Astrocyte of the spinal cord (primary cell): ENCODE measurements at regions not wholly inside any gene's neighbourhood (a gene's known extent, or its start where the extent isn't known, plus 50 kb on each side); places are given as distances from the start of the nearest gene placed in this dataset.
A peak's percentile ranks its signal among the peaks of the same experiment; 100 is the strongest.

ENCODE experiments used
- DNase-seq: peaks from one replicate; pipeline ENCODE4 v3.0.0; 2011; ENCODE audit warnings: low read depth, low spot score
- H3K4me3 ChIP-seq: 2 replicates; pipeline ENCODE4 v1.5.1; 2011; ENCODE audit warnings: low read depth, mild to moderate bottlenecking, low read length, moderate library complexity
- CTCF ChIP-seq: IDR thresholded peaks from 2 replicates; pipeline ENCODE4 v1.5.1; 2012; ENCODE audit warnings: low read depth, mild to moderate bottlenecking, low read length, inconsistent platforms
- in situ Hi-C: cut with HindIII; loops from 2 replicates; pipeline ENCODE4 v1.10.0; 2017; ENCODE audit warnings: low sequenced_read_pairs

GRCh38 chr1:114342376-114342775, 168.6 kb downstream of the TRIM33 start:
- in situ Hi-C loops: no loop called here
- no peak for DNase-seq
- H3K4me3 ChIP-seq: no peak overlapping the region
- no peak for TF ChIP-seq CTCF

GRCh38 chr1:114341856-114342255, 169.1 kb downstream of the TRIM33 start:
- peak; percentile 62 for DNase-seq
- H3K4me3 ChIP-seq: no peak overlapping the region
- TF ChIP-seq CTCF: no peak
- in situ Hi-C loops: no loop called here

GRCh38 chr1:114341299-114341698, 169.7 kb downstream of the TRIM33 start:
- in situ Hi-C loops: no loop called here
- DNase-seq: no peak
- TF ChIP-seq CTCF: no peak
- H3K4me3 ChIP-seq: no peak overlapping the region

GRCh38 chr1:114340892-114341291, 170.1 kb downstream of the TRIM33 start:
- DNase-seq: no peak
- no peak for TF ChIP-seq CTCF
- in situ Hi-C loops: no loop called here
- no peak overlapping the region for H3K4me3 ChIP-seq

GRCh38 chr1:114339379-114339778, 171.6 kb downstream of the TRIM33 start:
- no peak for TF ChIP-seq CTCF
- DNase-seq: no peak
- H3K4me3 ChIP-seq: no peak overlapping the region
- in situ Hi-C loops: no loop called here

- no peak overlapping the region for H3K4me3 ChIP-seq
- TF ChIP-seq CTCF: no peak
- DNase-seq: no peak
- in situ Hi-C loops: no loop called here
Measured at GRCh38 chr1:114338191-114338890, 172.7 kb downstream of the TRIM33 start.
